ENCODE measurements at regions not wholly inside any gene's neighbourhood (a gene's known extent, or its start where the extent isn't known, plus 50 kb on each side); places are given as distances from the start of the nearest gene placed in this dataset.
A peak's percentile ranks its signal among the peaks of the same experiment; 100 is the strongest.

DNA sequence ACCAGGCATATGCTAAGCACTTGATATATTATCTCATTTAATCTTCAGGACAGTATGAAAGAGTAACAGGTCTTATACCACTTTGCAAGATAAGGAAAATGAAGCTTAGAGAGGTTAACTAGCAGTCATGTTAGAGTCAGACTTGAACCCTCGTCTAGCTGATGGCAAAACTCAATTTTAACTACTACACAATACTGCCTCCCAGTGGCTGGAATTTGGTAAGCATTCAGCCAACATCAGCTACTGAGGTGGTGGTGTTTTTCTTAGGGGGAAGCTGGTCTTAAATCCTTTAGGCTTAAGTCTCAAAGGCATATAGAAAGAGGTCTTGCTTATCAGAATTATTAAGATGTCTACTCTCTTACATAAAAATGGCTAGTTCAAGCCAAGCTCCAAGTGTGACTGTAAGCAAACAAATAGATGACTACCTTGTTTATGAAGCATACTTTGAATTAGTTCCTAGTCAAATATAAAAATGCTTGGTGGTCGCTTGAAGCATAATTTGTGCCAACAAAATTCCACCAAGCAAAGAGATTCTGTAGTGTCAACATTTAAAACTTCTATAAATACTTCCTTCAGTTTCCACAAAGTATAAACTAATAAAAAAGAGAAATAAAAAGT is 325.4 kb upstream of the FIGN start:
- intact Hi-C loops (cut with micrococcal nuclease; ENCODE audit: unreplicated experiment), result loop anchor here (2.0 to 10.0 kb wide), 6 partner anchors 316 to 879 kb away; no protein-coding TSS in a partner anchor
- Mint-ChIP-seq H3K36me3 (ENCODE audit: insufficient read depth, unreplicated experiment) (no peaks in the 10 kb centered on the region), H3K27ac (ENCODE audit: unreplicated experiment) (no peak overlapping the region), H3K9me3 (ENCODE audit: unreplicated experiment) (no peaks in the 10 kb centered on the region), H3K27me3 (ENCODE audit: insufficient read depth, unreplicated experiment) (peaks cover 5% of the 10 kb centered on the region), H3K4me1 (ENCODE audit: low read depth, unreplicated experiment) (no peaks in the 10 kb centered on the region), H3K4me3 (ENCODE audit: unreplicated experiment) (no peak overlapping the region)
- H3K4me3 ChIP-seq (ENCODE audit: low read depth, low read length), result no peak overlapping the region
- DNase-seq, result peak in 1 of 2 experiments; percentile 55
- H3K4me1 ChIP-seq, result no peaks in the 10 kb centered on the region
- CTCF ChIA-PET, result interaction anchor here (1.0 kb wide), 1 partner anchor 715 kb away, joined by 8 read pairs; no protein-coding TSS in a partner anchor
- no peaks in the 10 kb centered on the region for H3K36me3 ChIP-seq (ENCODE audit: control insufficient read depth, insufficient read depth, low read length)
- no peaks in the 10 kb centered on the region for H3K27me3 ChIP-seq (replicated peaks; ENCODE audit: control insufficient read depth, insufficient read depth, low read length)
- no TSS peak for BruUV-seq (replicated peaks)
- no peaks in the 10 kb centered on the region for H3K9me3 ChIP-seq
- POLR2A ChIA-PET, result interaction anchor here (0.7 kb wide), 1 partner anchor 848 kb away, joined by 4 read pairs; no protein-coding TSS in a partner anchor
- TF ChIP-seq CTCF (IDR thresholded peaks at IDR 0.05; ENCODE audit: insufficient read depth in 1 of 2, low read depth in 1 of 2, low read length in 1 of 2, severe bottlenecking in 1 of 2, unreplicated experiment in 1 of 2), result peak; percentile 64 to 66

GRCh38 chr2:164060031-164060430 is 324.2 kb upstream of the FIGN start:
- Mint-ChIP-seq H3K36me3 (ENCODE audit: insufficient read depth, unreplicated experiment) (no peaks in the 10 kb centered on the region), H3K9me3 (ENCODE audit: unreplicated experiment) (no peaks in the 10 kb centered on the region), H3K4me1 (ENCODE audit: low read depth, unreplicated experiment) (peaks cover 4% of the 10 kb centered on the region), H3K27ac (ENCODE audit: unreplicated experiment) (no peak overlapping the region), H3K27me3 (ENCODE audit: insufficient read depth, unreplicated experiment) (peaks cover 2% of the 10 kb centered on the region), H3K4me3 (ENCODE audit: unreplicated experiment) (no peak overlapping the region)
- no peak overlapping the region for H3K4me3 ChIP-seq (ENCODE audit: low read depth, low read length)
- H3K36me3 ChIP-seq (ENCODE audit: control insufficient read depth, insufficient read depth, low read length), result no peaks in the 10 kb centered on the region
- H3K4me1 ChIP-seq, result no peaks in the 10 kb centered on the region
- intact Hi-C loops (cut with micrococcal nuclease; ENCODE audit: unreplicated experiment), result loop anchor here (2.0 to 10.0 kb wide), 6 partner anchors 315 to 878 kb away; no protein-coding TSS in a partner anchor
- no TSS peak for BruUV-seq (replicated peaks)
- H3K27me3 ChIP-seq (replicated peaks; ENCODE audit: control insufficient read depth, insufficient read depth, low read length), result no peaks in the 10 kb centered on the region
- no peak for TF ChIP-seq CTCF (IDR thresholded peaks at IDR 0.05; ENCODE audit: insufficient read depth in 1 of 2, low read depth in 1 of 2, low read length in 1 of 2, severe bottlenecking in 1 of 2, unreplicated experiment in 1 of 2)
- POLR2A ChIA-PET, result no interaction called here
- CTCF ChIA-PET, result no interaction called here
- no peak for DNase-seq
- H3K9me3 ChIP-seq, result no peaks in the 10 kb centered on the region

- H3K36me3 ChIP-seq (ENCODE audit: control insufficient read depth, insufficient read depth, low read length), result no peaks in the 10 kb centered on the region
- no peaks in the 10 kb centered on the region for H3K9me3 Mint-ChIP-seq (ENCODE audit: unreplicated experiment)
- no peak for TF ChIP-seq CTCF (IDR thresholded peaks at IDR 0.05; ENCODE audit: insufficient read depth in 1 of 2, low read depth in 1 of 2, low read length in 1 of 2, severe bottlenecking in 1 of 2, unreplicated experiment in 1 of 2)
- no peak overlapping the region for H3K4me3 Mint-ChIP-seq (ENCODE audit: unreplicated experiment)
- no peaks in the 10 kb centered on the region for H3K9me3 ChIP-seq
- H3K27me3 ChIP-seq (replicated peaks; ENCODE audit: control insufficient read depth, insufficient read depth, low read length), result no peaks in the 10 kb centered on the region
- no peaks in the 10 kb centered on the region for H3K36me3 Mint-ChIP-seq (ENCODE audit: insufficient read depth, unreplicated experiment)
- no peaks in the 10 kb centered on the region for H3K4me1 ChIP-seq
- H3K4me1 Mint-ChIP-seq (ENCODE audit: low read depth, unreplicated experiment), result peaks cover 8% of the 10 kb centered on the region
- intact Hi-C loops (cut with micrococcal nuclease; ENCODE audit: unreplicated experiment), result no loop called here
- H3K27me3 Mint-ChIP-seq (ENCODE audit: insufficient read depth, unreplicated experiment), result peaks cover 4% of the 10 kb centered on the region
- BruUV-seq (replicated peaks), result no TSS peak
- no peak overlapping the region for H3K4me3 ChIP-seq (ENCODE audit: low read depth, low read length)
- no peak overlapping the region for H3K27ac Mint-ChIP-seq (ENCODE audit: unreplicated experiment)
- ChIA-PET POLR2A (no interaction called here), CTCF (no interaction called here)
- no peak for DNase-seq
These were observed 319.8 kb upstream of the FIGN start for GRCh38 chr2:164055623-164056022.

Measured in Caco-2 (cell line).